ENCODE measurements at regions not wholly inside any gene's neighbourhood (a gene's known extent, or its start where the extent isn't known, plus 50 kb on each side); places are given as distances from the start of the nearest gene placed in this dataset.
"Not testable (repeated sequence)": the region's sequence is repeated elsewhere in the genome, so short reads cannot be mapped to it uniquely, and the experiment has no call there.

DNA sequence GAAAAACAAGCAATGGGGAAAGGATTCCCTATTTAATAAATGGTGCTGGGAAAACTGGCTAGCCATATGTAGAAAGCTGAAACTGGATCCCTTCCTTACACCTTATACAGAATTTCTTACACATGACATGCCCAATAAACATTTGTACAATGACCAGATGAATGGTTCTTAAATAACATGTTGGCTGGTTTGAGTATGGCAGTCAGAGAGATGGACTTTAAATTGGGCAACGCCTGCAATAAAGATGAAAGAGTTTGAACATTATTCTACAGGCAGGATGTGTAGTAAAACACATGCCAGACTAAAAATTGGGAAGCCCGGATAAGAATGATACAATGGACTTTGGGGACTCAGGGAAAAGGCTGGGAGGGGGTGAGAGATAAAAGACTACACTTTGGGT, 360.6 kb upstream of the KITLG start:
- no peak for DNase-seq

DNA sequence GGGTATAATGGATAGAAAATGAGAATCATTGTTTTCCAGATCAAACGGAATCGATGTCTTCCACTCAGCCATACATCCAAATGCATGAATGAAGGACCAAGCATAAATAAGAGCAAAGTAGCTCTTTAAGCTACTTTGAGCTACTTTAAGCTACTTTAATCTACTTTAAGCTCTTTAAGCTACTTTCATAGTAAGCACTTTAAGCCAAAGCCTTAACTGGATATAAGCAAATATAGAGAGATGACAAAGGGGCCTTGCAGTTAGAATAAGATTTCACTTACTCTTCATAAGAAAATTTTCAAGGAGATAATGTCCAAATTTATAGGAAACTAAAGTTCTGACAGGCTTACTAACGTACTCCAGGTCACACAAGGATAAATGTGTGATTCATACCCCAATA, 355.6 kb upstream of the KITLG start:
- no peak for DNase-seq

DNA sequence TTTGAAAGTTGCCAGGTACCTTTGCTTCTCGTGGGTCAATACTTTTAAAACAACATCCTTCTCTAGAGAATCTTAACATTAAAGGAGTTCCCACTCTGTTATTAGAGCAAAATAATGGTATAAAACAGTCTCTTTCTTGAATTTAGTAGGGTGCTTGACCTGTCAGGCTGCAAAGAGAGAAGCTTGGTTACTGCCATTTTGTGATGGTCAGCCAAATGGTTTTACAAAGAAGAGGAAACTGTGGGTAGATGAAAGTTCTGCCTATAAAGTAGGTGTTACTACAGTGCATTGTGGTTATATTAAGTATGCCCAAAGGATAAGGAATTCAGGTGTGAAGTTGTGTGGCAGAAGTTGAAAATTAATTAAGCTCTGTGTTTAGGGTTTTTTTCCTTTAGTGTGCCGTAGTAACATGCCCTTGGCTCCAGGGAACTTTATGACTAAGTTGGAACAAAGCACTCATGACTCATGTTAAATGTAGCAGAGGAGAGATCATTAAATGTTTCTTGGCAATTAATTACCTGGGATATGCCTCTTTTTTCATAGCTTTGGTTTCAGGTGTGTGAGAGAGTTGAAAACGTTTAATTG, 354.0 kb upstream of the KITLG start:
- no peak for DNase-seq

DNA sequence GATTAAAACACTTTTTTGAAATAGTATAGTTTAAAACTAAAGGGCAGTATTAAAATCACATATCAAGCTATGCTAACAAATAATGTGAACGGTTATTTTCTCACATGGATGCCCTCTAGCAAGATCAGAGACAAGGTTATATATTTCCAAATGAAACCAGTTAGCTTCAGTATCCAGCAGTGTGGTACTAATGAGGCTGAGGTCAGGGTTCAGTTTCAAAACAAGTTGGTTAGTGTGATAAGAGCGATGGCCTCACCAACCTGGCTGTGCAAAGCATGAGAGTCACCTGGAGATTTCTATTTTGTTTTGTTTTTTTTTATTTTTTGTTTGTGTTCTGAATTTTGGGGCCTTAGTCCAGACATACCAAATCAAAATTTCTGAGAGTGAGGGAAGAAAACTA, 352.2 kb upstream of the KITLG start:
- no peak for DNase-seq

DNA sequence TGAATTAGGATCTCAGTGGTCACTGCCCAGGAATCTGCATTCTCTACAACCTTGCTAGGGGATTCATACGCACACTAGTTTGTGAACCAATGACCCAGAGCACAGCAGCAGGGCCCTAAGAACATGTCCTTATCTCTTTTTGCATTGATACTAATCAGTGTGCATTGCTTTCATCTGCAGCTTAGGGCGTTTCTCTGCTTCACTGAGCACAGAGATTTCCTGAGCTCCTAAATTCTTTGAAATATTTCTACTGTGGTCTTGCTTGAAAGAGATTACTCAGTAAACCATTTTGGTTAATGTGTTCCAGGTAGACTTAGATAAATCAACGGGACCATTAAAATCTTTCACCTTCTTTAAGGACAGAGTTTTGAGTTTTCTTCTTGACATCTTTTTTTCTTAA, 351.3 kb upstream of the KITLG start:
- DNase-seq = no peak

DNA sequence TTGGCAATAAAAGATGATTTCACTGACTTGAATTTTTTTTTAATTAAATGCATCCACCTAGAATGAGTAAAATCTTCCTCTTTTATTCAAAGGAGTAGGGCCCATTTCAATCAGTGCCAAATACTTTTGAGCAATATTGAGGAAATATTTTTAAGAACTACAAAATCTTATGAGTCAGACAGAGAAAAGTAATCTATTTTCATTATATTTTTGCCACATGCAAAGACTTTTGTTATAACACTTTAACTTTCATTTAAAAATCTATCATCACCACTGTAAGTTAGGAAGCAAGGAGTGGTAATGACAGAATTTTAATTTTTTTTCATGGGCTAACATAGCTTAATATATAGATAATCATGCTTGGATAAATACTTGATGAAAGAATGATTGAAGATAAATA, 345.2 kb upstream of the KITLG start:
- DNase-seq = no peak

DNA sequence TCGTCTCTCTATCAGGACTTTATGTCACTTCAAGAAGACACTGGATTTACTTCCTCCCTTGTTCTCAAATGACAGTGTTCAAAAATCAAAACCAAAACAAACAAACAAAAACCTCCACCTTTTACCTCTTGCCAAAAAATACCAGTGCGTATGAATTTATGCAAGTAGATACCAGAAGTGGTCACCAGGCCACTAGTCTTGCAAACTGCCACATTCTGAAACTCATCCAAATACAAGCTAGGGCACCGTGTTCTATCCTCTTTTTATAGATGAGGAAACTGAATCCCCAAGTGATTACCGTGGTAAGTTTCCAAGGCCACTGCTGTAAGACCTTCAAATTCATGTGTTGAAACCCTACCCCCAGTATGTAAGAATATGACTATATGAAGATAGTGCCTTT, 343.9 kb upstream of the KITLG start:
- DNase-seq = no peak

DNA sequence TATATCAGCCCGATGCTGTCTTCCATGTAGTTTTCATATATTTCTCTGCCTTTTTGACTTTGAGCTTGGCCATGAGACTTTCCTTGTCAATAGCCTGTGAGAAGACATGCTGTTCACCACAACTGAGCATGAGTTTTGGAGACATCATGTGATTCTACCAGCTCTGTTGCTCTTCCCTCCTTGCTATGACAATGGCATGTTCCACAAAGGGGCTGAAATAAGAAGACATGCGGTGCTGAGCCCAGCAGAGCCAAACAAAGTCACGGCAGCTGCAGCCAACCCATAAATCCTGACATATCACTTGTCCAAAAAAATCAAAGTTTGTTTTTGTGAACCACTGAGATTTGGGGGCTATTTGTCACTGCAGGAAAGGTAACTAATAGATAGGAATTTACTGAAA, 343.4 kb upstream of the KITLG start:
- no peak for DNase-seq

DNA sequence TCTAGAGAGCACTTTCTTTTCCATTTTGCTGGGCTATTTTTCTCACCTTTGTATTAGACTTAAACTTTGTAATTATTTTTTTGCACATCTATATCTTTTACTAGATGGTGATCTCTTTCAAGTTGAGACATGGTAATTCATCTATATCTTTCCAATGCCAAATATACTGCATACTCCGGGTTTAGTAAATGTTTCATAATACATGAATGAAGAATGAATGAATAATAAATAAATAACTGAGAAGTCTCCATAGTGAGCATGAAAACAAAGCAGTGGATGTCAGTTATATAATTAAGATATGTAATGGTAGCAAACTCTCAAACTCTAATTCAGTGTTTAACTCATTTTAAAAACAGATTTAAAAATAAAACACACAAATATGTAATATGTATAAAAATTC, 342.5 kb upstream of the KITLG start:
- no peak for DNase-seq

DNA sequence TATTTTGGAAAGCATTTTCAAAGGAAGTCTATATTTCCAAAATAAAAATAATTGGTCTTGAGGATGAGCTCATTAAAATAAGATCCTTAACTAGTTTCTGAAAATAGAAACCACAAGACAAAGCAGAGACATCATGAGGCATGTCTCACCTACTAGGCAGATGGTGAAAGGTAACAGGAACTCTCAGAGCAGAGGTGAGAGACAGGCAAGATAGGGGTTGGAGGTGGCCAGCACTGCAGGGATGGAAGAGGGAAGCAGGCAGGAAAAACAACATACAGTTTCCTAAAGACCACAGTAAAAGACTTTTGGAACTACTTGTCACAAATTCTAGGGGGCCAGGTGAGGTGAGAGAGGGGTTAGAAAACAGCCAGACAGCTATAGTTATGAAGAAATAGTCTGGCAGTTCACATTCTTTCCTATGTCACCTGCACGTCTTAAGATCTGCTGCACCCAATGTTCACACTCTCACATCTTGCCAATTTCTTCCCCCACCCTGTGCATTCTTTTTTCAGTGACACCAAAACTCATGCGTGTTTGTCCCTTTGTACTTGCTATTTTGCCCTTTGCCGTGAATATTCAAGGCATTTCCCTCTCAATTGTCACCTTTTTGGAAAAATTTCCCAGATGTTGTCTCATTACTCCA, 341.7 kb upstream of the KITLG start:
- no peak for DNase-seq

DNA sequence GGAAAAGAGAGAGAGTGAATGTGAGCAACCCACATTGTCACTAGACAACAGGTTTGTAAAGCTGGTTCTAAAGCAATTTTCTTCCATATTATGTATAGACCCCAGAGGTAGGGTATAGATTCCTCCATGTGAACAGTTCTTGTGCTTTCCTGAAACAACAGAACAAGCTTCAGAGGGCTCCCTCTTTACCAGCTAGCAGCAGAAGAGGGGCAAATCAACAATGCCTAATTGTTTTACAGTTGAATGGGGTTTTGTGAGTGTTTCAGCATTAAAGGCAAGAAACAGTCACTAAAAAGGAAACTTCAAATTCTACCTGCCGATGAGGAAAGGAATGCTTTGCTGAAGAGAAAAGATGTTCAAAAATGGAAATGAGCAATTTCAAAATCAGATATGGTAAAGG, 341.2 kb upstream of the KITLG start:
- DNase-seq = no peak

DNA sequence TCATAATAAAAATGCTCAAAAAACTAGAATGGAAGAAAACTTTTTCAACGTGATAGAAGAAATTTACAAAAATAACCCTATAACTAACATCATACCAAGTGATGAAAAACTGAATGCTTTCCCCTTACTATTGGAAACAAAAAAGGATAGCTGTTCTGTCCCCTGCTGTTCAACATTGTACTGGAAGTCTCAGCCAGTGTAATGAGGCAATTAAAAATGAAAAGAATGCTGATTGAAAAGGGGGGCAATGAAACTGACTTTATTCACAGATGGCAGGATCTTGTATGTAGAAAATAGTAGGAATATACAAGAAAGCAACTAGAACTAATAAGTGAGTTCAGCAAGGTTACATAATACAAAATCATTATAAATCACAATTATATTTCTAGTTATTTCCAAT, 337.9 kb upstream of the KITLG start:
- DNase-seq = no peak

DNA sequence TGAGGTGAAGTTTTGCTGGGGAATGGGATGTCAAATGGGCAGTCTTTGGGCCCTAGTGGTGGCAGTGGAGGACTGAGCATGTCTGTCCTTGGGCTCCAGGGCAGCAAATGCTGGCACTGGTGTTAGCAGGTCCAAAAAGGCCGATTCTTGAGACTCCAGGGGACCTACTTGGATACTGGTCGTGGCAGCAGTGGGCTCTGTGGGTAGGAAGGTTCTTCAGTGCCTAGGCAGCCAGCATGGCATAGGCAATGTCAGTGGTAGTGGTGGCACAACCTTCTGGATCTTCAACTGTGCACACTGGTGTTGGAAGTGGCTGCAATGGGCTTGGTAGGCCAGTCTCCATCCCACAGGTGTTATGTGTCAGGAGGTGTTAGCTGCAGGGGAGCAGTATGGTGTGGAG, 334.7 kb upstream of the KITLG start:
- no peak for DNase-seq

DNA sequence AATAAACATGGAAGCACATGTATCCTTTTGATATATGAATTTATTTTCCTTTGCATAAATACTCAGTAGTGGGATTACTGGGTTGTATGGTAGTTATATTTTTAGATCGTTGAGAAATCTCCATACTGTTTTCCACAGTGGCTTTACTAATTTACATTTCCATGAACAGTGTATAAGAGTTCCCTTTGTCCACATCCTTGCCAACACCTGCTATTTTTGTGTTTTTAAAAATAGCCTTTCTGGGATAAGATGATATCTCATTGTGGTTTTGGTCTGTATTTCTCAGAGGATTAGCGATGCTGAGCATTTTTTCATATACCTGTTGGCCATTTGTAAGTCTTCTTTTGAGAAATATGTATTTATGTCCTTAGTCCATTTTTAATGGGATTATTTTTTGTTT, 329.2 kb upstream of the KITLG start:
- DNase-seq = no peak

DNA sequence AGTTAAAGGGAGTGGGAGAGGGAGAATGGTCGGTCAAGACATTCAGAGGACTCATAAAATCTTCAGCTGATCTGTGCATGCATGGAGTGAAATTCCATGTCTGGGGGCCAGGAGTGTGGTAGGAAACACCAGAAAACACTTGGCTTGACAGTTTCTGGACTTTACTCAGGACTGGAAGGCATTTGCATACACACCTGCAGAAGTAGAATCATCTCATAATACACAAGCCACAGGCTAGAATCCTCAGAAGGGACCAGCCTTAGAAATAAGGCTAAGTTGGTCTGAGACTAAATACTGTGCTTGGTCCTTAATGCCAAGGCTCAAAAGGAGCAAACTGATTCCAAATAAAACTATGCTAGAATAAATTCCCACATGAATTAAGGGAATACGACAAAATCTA, 328.1 kb upstream of the KITLG start:
- DNase-seq = no peak

DNA sequence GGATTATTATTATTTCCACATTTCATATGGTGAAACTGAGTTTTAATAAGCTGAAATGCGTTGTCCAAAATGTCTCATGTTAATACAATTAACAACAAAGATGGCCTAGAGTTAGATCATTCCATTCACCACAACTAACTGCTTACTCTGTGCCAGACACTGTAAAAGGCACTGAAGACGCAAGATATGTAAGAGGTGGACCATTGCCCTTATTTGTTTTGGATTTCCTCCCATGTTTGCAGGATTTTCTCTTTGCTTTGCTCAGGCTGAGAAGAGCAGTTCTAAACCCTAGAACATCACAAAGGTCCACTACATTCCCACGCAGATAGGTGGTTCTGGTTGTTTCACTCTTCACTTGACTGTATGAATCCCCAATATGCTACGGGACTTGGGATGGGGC, 324.4 kb upstream of the KITLG start:
- no peak for DNase-seq

DNA sequence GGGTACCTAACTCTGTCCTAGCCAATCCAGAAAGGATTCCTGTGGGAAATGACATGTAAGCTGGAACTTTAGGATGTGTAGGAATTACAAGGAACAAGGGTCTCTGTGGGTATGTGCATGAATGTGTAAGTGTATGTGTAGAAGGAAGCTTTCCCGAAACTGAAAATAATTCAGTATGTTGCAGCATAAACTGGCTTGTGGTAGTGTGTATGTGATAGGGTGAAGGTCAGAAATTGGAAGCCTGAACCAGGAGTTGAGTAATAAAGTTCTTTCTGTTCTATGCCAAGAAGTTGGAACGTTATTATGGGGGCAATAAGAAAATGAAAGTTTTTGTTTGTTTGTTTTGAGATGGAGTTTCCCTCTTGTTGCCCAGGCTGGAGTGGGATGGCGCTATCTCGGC, 323.1 kb upstream of the KITLG start:
- DNase-seq = no peak

DNA sequence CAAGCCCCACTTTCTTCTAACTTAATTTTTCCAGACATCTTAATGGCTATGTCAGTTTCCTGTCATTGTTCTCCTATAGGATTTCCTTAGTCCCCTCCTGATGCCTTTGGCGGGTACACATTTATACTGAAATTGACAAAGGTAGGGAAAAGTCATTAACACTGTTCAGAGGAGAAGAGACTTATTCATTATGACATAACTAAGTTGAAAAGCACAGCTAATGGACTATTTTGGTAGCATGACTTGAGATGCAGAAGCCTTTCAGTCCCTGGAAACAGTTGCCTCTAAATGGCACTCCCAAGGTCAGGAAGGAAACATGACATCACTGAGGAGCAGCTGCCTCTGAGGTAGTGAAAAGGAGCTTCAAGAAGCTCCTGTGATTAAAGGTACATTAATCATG, 317.5 kb upstream of the KITLG start:
- DNase-seq = no peak

DNA sequence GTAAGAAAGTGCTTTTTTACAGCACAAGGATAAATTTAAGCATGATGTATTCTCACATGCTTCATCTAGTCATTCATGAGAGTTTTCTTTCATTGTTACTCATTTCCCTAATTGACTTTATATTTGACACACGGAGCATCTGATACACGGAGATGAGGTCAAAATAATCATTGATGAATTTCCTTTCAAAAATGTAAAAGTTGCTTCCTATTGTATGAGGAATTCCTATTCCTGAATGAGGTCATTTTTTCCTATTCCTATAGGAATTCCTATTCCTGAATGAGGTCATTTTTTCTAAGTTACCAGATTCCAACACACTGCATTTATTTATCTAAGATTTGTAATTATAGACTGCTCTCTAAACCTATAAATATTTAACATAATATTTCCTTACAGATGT, 316.7 kb upstream of the KITLG start:
- DNase-seq = no peak

DNA sequence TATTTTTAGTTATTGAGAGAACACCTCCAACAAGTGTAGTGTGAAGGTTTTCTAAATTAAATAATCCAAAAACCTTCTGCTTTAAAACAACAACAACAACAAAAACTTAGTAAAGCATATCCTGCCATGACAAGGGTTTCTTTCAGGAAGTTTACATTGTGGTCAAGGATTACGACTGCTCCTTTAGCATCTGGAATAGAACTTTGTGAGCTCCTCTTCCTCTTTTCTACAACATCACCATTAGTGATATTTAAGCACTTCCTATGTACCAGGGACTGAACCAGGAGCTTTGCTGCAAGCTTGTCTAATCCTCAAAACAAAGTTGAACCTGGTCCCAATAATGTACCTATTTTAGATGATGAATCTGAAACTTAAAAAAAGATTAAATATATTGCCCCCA, 315.4 kb upstream of the KITLG start:
- peak in 1 of 2 donors; percentile 2 for DNase-seq

DNA sequence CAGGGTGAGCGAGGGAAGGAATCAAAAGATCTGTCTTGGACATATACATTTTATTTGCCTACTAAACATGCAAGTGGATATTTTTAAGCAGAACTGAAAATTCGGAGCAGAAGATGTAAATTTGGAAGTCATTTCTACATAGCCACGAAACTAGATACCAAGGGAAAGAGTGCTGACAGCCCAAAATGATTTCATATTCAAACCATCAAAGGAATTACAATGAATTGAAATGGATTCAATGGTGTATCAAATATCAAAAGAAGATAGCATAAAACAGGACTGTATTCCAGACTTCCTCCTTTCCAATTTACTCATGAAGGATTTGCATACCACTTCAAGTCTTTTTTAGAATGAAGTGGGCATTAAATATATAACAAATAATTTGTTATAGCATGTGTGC, 313.5 kb upstream of the KITLG start:
- no peak for DNase-seq

DNA sequence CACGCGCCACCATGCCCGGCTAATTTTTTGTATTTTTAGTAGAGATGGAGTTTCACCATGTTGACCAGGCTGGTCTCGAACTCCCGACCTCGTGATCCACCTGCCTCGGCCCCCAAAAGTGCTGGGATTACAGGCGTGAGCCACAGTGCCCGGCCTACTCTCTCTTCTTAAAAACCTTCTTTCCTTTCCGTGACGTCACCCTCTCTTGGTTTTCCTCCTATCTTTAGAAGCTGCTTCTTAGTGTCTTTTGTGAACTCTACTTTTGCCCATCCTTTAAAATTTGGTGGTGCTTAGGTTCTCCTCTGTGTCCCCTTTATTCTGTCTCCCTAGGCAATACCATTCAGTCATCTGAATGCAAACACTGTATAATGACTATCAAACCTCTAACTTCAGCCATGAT, 311.2 kb upstream of the KITLG start:
- DNase-seq = not testable (repeated sequence)

DNA sequence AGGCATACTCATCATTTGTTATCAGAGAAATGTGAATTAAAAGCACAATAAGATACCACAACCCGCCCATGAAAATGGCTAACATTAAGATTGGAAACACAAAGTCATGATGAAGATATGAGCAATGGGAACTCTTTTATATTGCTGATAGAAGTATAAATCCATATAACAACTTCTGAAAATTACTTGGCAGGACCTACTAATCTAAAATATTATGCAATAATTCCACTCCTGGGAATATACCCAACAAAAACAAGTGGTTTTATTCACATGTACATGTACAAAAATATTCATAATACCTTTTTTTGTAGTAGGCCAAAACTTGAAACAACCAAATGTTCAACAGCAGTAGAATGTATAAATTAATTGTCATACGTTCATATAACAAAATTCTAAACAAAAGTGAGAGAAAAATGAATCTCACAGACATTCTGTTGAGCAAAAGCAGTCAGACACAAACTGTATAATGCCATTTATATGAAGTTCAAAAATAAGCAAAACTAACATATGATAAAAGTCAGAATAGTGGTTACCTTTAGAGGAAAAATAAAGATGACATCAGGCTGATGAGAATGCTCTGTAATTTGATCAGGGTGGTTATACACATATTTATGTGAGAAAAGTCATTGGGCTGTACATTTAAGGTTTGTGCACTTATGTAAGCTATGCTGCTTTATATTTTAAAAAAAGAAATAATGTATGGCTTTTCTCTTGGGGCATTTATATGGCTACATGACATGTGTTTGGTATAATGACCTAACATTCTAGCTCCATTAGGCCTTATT, 309.2 kb upstream of the KITLG start:
- DNase-seq = no peak

DNA sequence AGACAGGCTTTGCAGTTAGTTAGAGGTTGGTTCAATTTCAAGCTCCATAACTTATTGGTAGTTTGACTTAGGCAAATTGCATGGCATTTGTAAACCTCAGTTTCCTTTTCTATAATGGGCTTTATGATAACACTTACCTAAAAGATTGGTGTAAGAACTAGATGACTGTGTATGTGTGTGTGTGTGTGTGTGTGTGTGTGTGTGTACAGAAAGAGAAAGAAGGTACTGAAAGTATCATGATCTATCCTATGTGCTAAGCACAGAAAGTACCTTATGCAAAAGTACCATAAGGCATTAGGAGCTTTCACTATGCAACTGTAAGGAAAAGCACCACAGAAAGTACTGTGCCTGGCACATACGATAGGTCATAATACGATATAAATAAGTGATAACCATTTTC, 304.3 kb upstream of the KITLG start:
- DNase-seq = no peak

DNA sequence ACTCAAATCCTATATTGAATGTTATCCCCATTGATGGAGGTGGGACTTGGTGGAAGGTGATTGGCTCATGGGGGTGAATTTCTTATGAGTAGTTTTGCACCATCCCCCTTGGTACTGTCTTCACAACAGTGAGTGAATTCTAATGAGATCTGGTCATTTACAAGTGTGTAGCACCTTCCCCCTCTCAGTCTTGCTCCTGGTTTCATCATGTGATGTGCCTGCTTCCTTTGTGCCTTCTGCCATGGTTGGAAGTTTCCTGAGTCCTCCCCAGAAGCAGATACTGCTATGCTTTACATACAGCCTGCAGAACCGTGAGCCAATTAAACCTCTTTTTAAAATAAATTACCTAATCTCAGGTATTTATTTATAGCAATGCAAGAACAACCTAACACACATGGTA, 302.4 kb upstream of the KITLG start:
- DNase-seq = no peak
